Body of pancreas (tissue), 4 donors: ENCODE measurements at regions not wholly inside any gene's neighbourhood (a gene's known extent, or its start where the extent isn't known, plus 50 kb on each side); places are given as distances from the start of the nearest gene placed in this dataset.

ENCODE experiments used
- POLR2A ChIP-seq, 3 donors: fragments of 450-650 bp; IDR thresholded peaks; one replicate each; pipeline ENCODE4 v1.6.1; 2016; ENCODE audit warnings: antibody characterized with exemption in 3 of 3, mild to moderate bottlenecking in 2 of 3
- TF ChIP-seq, protein P1 (sequence below), 7 experiments: fragments of 450-650 bp in 4 of 7; fragments of 200-600 bp in 3 of 7; sonication (generic) in 3 of 7; IDR thresholded peaks; one replicate each; pipeline ENCODE4 v1.5.1; 2016 to 2019; ENCODE audit warnings: antibody characterized with exemption in 7 of 7

DNA sequence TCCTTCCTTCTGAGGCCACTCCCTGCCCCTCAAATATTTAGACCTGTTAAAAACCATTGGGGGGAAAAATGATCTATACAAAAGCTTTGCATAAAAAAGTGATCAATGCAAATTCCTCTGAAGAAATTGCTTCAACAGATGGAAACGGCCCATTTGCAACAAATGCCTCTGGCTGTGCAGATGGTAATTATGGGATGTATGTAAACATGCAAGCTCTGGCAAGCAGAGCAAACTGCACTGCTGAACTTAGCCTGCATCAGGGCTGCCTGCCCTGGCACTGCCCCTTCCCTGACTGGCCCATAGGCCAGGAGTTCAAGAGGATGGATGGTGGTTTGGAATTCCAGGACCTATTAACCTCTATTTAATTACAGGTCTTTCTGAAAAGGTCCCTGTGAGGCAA is 388.7 kb downstream of the MIAT start:
- no peak for TF ChIP-seq POLR2A (IDR thresholded peaks at IDR 0.05)
- TF ChIP-seq, protein P1, sequence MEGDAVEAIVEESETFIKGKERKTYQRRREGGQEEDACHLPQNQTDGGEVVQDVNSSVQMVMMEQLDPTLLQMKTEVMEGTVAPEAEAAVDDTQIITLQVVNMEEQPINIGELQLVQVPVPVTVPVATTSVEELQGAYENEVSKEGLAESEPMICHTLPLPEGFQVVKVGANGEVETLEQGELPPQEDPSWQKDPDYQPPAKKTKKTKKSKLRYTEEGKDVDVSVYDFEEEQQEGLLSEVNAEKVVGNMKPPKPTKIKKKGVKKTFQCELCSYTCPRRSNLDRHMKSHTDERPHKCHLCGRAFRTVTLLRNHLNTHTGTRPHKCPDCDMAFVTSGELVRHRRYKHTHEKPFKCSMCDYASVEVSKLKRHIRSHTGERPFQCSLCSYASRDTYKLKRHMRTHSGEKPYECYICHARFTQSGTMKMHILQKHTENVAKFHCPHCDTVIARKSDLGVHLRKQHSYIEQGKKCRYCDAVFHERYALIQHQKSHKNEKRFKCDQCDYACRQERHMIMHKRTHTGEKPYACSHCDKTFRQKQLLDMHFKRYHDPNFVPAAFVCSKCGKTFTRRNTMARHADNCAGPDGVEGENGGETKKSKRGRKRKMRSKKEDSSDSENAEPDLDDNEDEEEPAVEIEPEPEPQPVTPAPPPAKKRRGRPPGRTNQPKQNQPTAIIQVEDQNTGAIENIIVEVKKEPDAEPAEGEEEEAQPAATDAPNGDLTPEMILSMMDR (IDR thresholded peaks at IDR 0.05): no peak
